SK-N-SH treated with all-trans-retinoic acid at 6 μM for 48 hours (cell line): ENCODE measurements at regions not wholly inside any gene's neighbourhood (a gene's known extent, or its start where the extent isn't known, plus 50 kb on each side); places are given as distances from the start of the nearest gene placed in this dataset.

Source experiments
- ATAC-seq: fragments of 200-7000 bp; cut with Tn5 transposase; 3 replicates; pipeline ENCODE4 v1.9.1; 2020; ENCODE audit warnings: mild to moderate bottlenecking, moderate library complexity
- ARNTL ChIP-seq: fragments of 450-650 bp; formaldehyde crosslinking; IDR thresholded peaks from 2 replicates; pipeline ENCODE4 v1.5.0; 2020; ENCODE audit warnings: low read depth, mild to moderate bottlenecking, moderate library complexity, borderline replicate concordance
- BACH2 ChIP-seq: fragments of 250-450 bp; sonication (Bioruptor Pico); IDR thresholded peaks from 2 replicates; pipeline ENCODE4 v1.9.0; 2021; ENCODE audit warnings: mild to moderate bottlenecking, borderline replicate concordance
- CREB5 ChIP-seq: fragments of 250-450 bp; sonication (Bioruptor Pico); IDR thresholded peaks from 2 replicates; pipeline ENCODE4 v1.5.1; 2020; ENCODE audit warnings: low read depth, mild to moderate bottlenecking, moderate library complexity
- CSDC2 ChIP-seq: fragments of 250-450 bp; sonication (Bioruptor Pico); IDR thresholded peaks from 2 replicates; pipeline ENCODE4 v1.5.0; 2020; ENCODE audit warnings: mild to moderate bottlenecking, moderate library complexity
- CSRNP3 ChIP-seq: fragments of 250-450 bp; sonication (Bioruptor Pico); IDR thresholded peaks from 2 replicates; pipeline ENCODE4 v1.5.1; 2021; ENCODE audit warnings: mild to moderate bottlenecking, moderate library complexity
- ESRRG ChIP-seq: fragments of 250-450 bp; sonication (Bioruptor Pico); IDR thresholded peaks from 2 replicates; pipeline ENCODE4 v1.6.1; 2021; ENCODE audit warnings: mild to moderate bottlenecking
- GLIS3 ChIP-seq: fragments of 250-450 bp; sonication (Bioruptor Pico); IDR thresholded peaks from 2 replicates; pipeline ENCODE4 v1.5.0; 2020; ENCODE audit warnings: mild to moderate bottlenecking, moderate library complexity
- ISL1 ChIP-seq: fragments of 250-450 bp; sonication (Bioruptor Pico); IDR thresholded peaks from 2 replicates; pipeline ENCODE4 v2.1.2; 2022; ENCODE audit warnings: mild to moderate bottlenecking, moderate library complexity
- OSR1 ChIP-seq: fragments of 250-450 bp; sonication (Bioruptor Pico); IDR thresholded peaks from 2 replicates; pipeline ENCODE4 v1.8.0; 2022; ENCODE audit warnings: moderate library complexity, mild to moderate bottlenecking, inconsistent platforms
- PATZ1 ChIP-seq: fragments of 250-450 bp; sonication (Bioruptor Pico); IDR thresholded peaks from 2 replicates; pipeline ENCODE4 v1.8.0; 2020; ENCODE audit warnings: mild to moderate bottlenecking, moderate library complexity, borderline replicate concordance
- POU6F1 ChIP-seq: fragments of 250-450 bp; sonication (Bioruptor Pico); IDR thresholded peaks from 2 replicates; pipeline ENCODE4 v1.8.0; 2021; ENCODE audit warnings: low read depth, mild to moderate bottlenecking, moderate library complexity, borderline replicate concordance
- PPARA ChIP-seq: fragments of 250-450 bp; sonication (Bioruptor Pico); IDR thresholded peaks from 2 replicates; pipeline ENCODE4 v1.5.0; 2020; ENCODE audit warnings: mild to moderate bottlenecking, borderline replicate concordance
- RARB ChIP-seq: fragments of 250-450 bp; sonication (Bioruptor Pico); IDR thresholded peaks from 2 replicates; pipeline ENCODE4 v1.8.0; 2021; ENCODE audit warnings: mild to moderate bottlenecking, moderate library complexity
- SNAI2 ChIP-seq: fragments of 250-450 bp; sonication (Bioruptor Pico); IDR thresholded peaks from 2 replicates; pipeline ENCODE4 v1.5.0; 2020; ENCODE audit warnings: mild to moderate bottlenecking, moderate library complexity
- TCF4 ChIP-seq: fragments of 250-450 bp; sonication (Bioruptor Pico); IDR thresholded peaks from 2 replicates; pipeline ENCODE4 v1.8.0; 2021; ENCODE audit warnings: mild to moderate bottlenecking, moderate library complexity, borderline replicate concordance
- TOX ChIP-seq: fragments of 250-450 bp; sonication (Bioruptor Pico); IDR thresholded peaks from 2 replicates; pipeline ENCODE4 v1.8.0; 2021; ENCODE audit warnings: mild to moderate bottlenecking, moderate library complexity, borderline replicate concordance
- ZC3H10 ChIP-seq: fragments of 250-450 bp; sonication (Bioruptor Pico); IDR thresholded peaks from 2 replicates; pipeline ENCODE4 v1.5.1; 2021; ENCODE audit warnings: mild to moderate bottlenecking, moderate library complexity
- ZFP3 ChIP-seq: fragments of 250-450 bp; sonication (Bioruptor Pico); IDR thresholded peaks from 2 replicates; pipeline ENCODE4 v1.5.0; 2020; ENCODE audit warnings: mild to moderate bottlenecking, moderate library complexity
- ZFP30 ChIP-seq: fragments of 450-650 bp; formaldehyde crosslinking; IDR thresholded peaks from 2 replicates; pipeline ENCODE4 v1.5.0; 2022; ENCODE audit warnings: mild to moderate bottlenecking, moderate library complexity
- ZNF565 ChIP-seq: fragments of 450-650 bp; formaldehyde crosslinking; conservative IDR thresholded peaks from 2 replicates; pipeline ENCODE4 v1.5.0; 2020; ENCODE audit warnings: low read depth, mild to moderate bottlenecking, moderate library complexity
- ZNF70 ChIP-seq: fragments of 450-650 bp; formaldehyde crosslinking; IDR thresholded peaks from 2 replicates; pipeline ENCODE4 v1.5.0; 2020; ENCODE audit warnings: mild to moderate bottlenecking, moderate library complexity
- ZNF8 ChIP-seq: fragments of 450-650 bp; formaldehyde crosslinking; IDR thresholded peaks from 2 replicates; pipeline ENCODE4 v1.5.0; 2020; ENCODE audit warnings: mild to moderate bottlenecking, moderate library complexity

GRCh38 chr20:40540166-40540565 is 148.9 kb downstream of the MAFB start:
- no peak for ATAC-seq
- TF ChIP-seq OSR1 (CRISPR knock-in tag) = no peak
- TF ChIP-seq ZFP3 (CRISPR knock-in tag) = no peak
- no peak for TF ChIP-seq ISL1 (CRISPR knock-in tag)
- no peak for TF ChIP-seq ESRRG (CRISPR knock-in tag)
- TF ChIP-seq SNAI2 (CRISPR knock-in tag) = no peak
- no peak for TF ChIP-seq ZNF565 (CRISPR knock-in tag)
- TF ChIP-seq TOX (CRISPR knock-in tag) = no peak
- TF ChIP-seq CSDC2 (CRISPR knock-in tag) = no peak
- no peak for TF ChIP-seq POU6F1 (CRISPR knock-in tag)
- TF ChIP-seq ZNF70 (CRISPR knock-in tag) = no peak
- no peak for TF ChIP-seq CSRNP3 (CRISPR knock-in tag)
- TF ChIP-seq CREB5 (CRISPR knock-in tag) = no peak
- TF ChIP-seq ZFP30 (CRISPR knock-in tag) = no peak
- TF ChIP-seq RARB (CRISPR knock-in tag) = no peak
- no peak for TF ChIP-seq ARNTL (CRISPR knock-in tag)

- no peak for ATAC-seq
- TF ChIP-seq TOX (CRISPR knock-in tag) (no peak), PPARA (no peak), POU6F1 (CRISPR knock-in tag) (no peak), ZNF70 (CRISPR knock-in tag) (no peak), BACH2 (CRISPR knock-in tag) (no peak), CSDC2 (CRISPR knock-in tag) (no peak), ZC3H10 (CRISPR knock-in tag) (no peak), OSR1 (CRISPR knock-in tag) (no peak), PATZ1 (no peak), TCF4 (CRISPR knock-in tag) (no peak), CSRNP3 (CRISPR knock-in tag) (no peak), ISL1 (CRISPR knock-in tag) (no peak)
Observed at GRCh38 chr20:40538131-40538530, 150.9 kb downstream of the MAFB start.

GRCh38 chr20:40536808-40537207 is 152.2 kb downstream of the MAFB start:
- TF ChIP-seq ZNF70 (CRISPR knock-in tag) (no peak), PATZ1 (no peak), ZFP30 (CRISPR knock-in tag) (no peak), BACH2 (CRISPR knock-in tag) (no peak), PPARA (no peak), CSRNP3 (CRISPR knock-in tag) (no peak), ARNTL (CRISPR knock-in tag) (no peak), OSR1 (CRISPR knock-in tag) (no peak), ZC3H10 (CRISPR knock-in tag) (no peak), CREB5 (CRISPR knock-in tag) (no peak), ZNF565 (CRISPR knock-in tag) (no peak), GLIS3 (CRISPR knock-in tag) (no peak), ISL1 (CRISPR knock-in tag) (no peak), ZNF8 (no peak)
- no peak for ATAC-seq
